Stimulated activated naive CD8-positive, alpha-beta T cell treated with anti-CD3 and anti-CD28 coated beads, Interleukin-15, Interleukin-2, amounts not matched to agents 100 U/mL and 50 U/mL, for 24 hours (primary cell): ENCODE measurements at regions not wholly inside any gene's neighbourhood (a gene's known extent, or its start where the extent isn't known, plus 50 kb on each side); places are given as distances from the start of the nearest gene placed in this dataset.

Source experiments
- ATAC-seq: fragments of 150-1000 bp; cut with Tn5 transposase; one replicate; pipeline ENCODE4 v1.10.0; 2021
- DNase-seq: peaks from one replicate; pipeline ENCODE4 v3.0.0; 2021

DNA sequence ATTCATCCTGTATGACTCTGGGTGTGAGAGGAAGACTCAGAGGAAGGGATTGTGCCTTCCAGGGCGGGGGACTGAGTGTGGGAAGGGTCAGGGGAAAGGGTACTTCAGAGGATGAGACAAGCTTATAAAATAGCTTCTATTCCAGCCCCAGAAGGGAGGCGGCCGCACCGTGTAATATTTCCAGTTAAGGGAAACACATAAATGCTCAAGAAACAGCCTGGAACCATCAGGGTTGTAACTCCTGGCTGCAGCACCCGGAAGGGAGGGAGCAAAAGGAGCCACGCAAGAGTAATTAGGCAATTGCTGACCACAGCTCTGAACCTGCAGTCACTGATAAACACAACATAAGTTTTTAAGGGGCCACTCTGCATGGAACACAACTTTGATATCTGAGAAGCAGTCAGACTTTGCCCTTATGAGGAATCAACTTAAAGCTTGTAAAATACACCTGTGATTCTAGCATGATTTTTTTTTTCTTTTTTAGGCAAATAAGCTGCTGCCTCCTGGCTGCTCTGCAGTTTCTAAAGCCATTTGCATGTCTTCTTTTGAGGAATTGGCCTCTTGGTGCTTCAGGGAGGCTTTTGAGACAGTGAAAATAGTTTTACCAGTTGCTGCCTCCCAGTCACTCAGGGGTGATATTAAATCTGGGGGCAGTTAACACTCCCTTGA, 382.7 kb downstream of the ENC1 start:
- ATAC-seq: no peak
- DNase-seq: no peak

DNA sequence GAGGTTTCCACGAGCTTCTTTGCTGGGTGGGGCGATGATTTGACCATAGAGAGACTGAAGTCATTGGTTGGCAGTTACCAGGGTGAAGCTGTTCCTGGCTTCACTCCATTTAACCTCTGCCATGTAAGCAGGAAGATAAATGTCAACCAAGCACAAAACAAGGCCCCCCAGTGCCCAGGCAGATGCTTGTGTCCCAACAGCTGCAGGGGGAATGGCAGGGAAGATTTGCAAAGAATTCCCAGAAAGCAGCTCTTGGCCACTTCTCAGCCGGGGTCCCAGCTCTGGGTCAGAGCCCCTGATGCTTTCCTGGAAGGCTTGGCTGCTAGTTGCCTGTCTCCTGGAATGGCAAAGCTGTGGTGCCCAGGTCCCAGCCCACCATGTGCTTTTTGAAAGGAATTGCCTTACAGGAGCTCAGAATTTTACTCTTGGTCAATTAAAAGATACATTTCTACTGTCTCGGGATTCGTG, 383.4 kb downstream of the ENC1 start:
- ATAC-seq (no peak), DNase-seq (no peak)

DNA sequence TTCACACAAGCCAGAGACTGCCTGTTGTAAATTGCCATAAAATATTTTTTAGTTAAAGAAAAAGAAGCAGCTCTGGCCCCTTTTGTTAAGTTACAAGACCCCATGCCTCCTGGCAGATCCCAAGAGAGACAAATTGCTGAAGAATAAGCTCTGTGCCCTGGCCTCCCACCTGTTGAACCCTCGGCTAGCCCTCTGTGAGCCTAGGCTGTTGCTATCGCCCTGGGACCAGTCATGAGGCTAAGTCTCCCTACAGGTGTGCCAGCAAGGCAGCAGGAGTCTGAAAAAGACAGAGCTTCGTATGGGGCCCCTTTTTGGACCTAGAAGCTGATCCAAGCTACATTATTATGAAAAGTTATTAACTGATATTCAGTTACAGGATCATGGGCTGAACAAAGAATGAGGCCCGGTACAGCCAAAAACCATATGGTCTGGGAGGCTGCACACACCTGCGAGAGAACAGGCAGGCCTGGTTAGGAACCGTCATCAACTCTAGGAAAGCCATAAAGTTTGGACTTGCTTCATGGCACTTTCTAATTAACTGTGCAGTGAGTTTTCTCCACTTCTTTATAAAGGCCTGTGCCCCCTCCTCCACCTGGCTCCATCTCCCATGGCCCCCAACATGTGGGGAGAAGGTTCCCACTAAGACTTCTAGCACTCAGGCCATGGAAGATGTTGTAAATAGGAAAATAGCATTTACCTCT, 384.7 kb downstream of the ENC1 start:
- no peak for ATAC-seq

DNA sequence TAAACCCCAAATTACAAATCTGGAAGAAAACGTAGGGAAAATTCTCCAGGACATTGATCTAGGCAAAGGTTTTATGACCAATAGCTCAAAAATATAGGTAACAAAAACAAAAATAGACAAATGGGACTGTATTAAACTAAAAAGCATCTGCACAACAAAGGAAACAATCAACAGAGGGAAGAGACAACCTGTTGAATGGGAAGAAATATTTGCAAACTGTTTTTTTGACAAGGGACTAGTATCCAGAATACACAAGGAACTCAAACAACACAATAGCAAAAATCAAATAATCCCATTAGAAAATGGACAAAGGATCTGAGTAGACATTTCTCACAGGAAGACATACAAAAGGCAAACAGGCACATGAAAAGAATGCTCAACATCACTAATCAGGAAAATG, 386.3 kb downstream of the ENC1 start:
- DNase-seq: no peak
- no peak for ATAC-seq

More for the DNA sequence above, 384.7 kb downstream of the ENC1 start:
- no peak for DNase-seq

DNA sequence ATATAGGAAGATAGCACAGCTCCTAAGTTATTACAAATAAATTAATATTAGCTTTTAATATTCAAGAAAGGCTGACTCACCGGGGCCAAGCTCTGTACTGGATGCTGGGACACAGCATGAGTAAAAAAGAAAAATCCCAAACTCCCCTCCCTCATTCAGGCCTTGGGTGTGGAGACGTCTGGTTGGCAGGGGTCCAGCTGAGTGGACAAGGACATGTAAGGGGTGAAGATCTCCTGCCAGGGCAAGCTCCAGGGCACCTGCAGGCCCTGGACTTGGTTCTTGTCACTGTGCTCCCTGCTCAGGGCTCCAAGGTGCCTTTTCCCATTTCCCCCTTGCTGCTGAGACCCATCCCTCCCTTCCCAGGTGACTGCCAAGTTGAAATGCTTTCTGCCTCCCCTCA, 388.5 kb downstream of the ENC1 start:
- ATAC-seq (no peak), DNase-seq (no peak)

DNA sequence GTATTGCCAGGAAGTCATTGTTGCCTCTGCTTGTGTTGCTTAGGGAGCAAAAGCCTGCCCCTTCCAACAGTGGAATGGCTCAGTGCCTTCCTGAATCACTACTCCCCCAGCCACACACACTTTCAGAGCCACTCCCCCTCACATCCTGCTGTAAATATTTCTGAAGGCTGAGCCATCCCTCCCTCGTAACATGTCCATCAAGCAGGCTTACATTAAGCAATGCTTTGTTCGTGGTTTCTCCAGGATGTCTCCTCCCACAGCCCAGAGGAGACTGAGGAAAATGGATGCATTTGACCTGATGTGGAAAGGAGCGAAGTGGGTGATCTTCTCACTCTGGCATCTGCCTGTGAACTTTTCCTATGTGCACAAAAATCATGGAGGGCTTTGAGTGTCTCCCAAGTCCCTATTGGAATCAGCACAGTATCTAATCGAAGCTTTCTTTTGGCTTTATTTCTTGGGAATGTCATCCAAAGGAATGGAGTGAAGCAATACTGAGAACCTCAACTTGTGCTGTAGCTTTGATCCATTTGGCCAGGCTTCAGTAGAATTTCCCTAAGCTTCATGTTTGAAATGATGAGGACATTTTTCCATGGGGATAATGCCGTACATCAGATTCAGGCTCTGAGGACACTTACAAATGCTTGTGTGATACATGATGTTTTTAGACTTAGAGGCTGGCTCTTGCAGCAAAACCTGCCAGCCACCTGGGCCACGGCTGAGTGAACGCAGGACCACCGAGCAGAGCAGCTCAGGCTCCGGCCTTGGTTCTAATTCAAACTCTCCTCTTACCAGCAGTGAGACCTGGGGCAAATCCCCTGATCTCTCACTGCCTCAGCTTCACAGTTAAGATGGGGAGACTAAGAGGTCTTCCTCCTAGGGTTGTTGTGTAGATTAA, 389.1 kb downstream of the ENC1 start:
- ATAC-seq: no peak
- DNase-seq: no peak

DNA sequence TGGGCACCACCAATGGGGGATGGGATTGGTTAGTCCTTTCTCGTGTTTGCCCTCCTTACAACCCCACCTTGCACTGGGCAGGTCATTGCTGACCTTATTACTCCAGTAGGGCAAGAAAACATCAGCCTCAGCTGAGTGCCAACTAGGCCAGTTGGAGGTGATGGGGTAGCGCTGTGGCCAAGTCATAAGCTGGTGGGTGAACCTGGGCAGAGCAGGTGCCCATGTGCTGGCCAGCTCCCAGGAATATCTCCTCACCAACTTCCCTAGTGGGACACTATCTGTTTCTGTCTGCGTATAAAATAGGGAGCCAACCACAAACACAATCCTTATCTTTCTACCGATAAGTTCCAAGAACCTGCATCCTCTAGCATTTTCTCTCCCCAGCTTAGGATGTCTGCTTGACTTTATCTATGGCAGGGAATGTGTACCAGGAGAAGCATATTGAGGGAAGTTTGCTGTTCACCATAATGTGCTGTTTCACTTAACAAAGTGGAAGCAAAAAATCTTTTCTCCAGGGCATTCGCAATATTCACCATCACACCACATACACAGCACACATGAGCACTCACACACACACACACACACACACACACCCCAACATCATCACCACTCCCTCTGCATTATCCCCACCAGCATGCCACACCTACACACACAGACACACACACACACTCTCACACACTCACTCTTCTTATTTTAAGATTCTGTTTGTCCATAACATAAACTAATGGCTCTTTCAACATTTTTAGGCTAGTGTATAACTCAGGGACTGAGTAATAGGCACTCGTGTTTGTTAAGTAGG, 390.0 kb downstream of the ENC1 start:
- ATAC-seq (no peak), DNase-seq (no peak)

DNA sequence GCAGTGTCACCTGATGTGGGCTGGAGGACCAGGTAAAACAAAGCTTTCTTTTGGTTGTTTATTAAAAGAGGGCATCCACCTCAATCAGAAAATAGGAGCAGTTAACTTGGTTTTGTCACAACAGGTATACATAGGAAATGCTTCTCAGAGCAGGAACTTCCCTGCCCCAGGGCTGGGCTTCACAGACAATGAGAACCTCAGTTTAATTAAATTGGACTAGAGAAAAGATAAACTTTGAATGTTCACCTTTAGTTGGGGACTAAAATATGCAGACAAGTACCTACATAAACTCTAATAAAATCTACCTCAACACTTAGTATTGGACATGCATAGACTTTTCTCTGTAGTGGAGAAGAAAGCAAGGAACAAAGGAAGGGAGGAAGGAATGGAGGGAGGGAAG, 392.0 kb downstream of the ENC1 start:
- no peak for ATAC-seq
- no peak for DNase-seq

DNA sequence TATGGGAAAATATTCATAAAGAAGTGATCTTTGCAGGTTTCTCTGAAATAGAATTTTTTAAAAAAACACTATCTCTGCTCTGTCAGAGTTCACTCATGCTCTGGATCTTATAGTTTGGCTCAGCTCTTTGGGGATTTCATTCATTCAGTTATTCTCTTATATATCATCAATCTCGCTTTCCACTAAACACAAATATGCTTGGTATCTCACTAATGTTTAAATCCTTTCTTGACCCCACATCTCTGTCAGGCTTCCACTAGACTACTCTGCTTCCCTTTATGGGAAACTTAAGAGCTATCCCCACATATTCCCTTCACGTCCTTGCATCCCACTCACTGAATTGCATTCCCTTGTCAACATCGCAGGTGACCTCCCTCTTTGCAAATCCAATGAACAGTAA, 396.1 kb downstream of the ENC1 start:
- no peak for DNase-seq

DNA sequence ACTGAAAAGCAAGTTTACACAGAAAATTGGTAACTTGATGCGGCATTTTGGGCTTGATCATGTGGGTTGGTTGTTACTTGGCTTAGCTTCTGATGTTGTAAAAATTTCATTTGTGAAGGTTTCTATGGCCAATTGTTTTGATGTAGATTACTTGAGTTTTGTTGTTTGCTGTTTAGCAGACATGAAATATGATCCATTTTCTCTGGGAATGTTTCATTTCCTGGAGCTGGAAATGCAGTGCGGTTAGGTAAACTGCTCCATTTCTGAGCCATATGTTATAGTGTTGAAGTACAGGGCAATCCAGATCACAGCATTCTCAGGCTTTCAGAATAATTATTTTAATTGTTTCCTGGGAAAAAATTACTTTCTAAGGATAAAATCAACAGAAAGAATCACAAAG, 396.9 kb downstream of the ENC1 start:
- DNase-seq: no peak
- no peak for ATAC-seq

More for the DNA sequence above, 396.1 kb downstream of the ENC1 start:
- no peak for ATAC-seq

DNA sequence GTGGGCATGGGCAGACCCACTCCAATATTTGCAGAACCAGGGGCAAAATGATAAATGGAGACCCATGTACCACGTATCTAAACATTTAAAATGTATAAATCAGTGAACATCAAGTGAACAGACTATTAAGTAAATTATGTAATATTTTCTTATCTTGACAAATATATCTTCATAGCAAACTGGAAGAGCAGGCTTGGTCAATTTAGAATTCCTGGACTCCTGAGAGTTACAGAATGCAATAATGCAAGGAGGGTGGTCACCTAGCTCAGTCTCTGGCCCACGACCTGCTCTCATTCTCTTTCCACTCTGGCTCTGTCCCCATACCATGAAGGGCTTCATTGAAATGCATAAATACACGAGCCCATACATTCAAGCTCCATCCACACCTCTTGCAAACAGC, 398.0 kb downstream of the ENC1 start:
- DNase-seq: no peak
- no peak for ATAC-seq

DNA sequence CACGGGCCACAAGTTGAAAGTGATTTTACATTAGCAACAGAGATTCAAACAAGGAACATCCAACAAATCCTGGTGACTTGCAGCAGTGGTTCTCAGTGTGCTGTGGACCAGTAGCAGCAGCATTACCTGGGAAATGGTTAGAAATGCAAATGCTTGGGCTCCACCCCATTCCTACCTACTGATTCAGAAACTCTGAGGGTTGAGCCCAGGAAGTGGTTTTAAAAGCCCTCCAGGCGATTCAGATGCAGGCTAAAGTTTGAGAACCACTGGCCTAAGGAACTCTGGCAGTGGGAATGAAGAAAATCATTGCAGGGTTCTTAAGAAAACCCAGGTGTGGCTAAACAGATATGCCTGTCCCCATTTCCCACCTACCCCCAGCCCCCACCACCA, 398.8 kb downstream of the ENC1 start:
- ATAC-seq (no peak), DNase-seq (no peak)

DNA sequence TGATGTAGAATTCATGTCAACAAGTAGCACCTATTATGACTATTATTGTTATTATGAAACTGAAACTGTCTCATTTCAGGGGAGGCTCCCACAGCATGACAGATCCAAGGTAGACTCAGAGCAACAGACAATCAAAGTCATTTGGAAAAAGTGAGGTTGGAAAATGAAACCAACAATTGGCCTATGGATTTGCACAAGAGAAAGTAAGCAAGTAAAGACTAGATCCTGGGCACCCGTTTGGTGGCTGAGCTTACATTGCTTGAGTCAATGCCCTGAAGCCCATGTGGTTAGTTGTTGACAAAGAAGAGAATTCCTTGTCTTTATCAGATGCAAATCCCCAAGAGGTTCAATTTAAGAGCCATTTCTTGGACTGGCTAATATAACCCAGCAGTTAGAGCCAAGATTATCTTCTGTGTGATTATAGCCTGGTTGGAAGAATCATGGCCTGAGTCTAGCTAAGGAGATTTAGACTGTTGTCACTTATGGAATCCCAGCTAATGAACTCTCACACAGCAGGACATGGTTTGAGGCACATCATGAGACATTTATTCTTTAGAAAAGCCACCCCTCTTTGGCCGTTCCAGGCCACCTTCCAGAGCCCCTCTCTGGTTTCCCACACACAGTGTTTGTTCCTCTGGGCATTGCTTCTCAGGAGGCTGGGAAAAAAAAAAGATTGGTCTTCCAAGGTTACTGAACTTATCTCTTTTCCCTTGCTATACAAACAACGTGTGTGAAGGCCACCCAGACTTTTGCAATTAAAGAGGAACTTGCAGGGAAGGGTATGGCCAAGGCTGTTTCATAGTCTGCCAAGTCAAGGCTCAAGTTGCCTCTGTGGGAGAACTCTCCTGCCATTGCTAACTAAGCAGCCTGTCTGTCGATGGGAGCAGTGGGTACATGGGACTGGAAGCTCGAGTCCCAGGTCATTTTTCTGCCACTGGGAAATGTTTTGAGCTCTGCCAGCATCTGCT, 399.5 kb downstream of the ENC1 start:
- peak; percentile 43 for ATAC-seq
- DNase-seq: no peak

DNA sequence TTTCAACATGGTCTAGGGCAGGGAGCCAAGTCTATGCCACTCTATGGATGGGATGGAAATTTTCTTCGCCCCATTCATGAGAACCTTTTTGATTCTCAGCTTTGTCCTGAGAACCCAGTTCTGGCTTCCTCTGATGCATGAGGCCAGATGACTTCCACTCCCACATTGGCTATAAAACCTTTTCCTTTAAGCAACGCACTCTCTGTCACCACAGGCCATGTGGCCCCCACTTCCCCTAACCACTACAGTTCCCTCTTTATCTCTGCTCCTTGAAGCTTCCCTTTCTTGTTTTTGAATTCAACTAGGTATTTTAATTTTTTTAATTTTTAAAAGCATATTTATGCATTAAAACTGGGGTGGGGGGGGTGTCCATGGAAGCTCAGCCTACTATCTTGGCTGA, 401.3 kb downstream of the ENC1 start:
- no peak for ATAC-seq
- no peak for DNase-seq

DNA sequence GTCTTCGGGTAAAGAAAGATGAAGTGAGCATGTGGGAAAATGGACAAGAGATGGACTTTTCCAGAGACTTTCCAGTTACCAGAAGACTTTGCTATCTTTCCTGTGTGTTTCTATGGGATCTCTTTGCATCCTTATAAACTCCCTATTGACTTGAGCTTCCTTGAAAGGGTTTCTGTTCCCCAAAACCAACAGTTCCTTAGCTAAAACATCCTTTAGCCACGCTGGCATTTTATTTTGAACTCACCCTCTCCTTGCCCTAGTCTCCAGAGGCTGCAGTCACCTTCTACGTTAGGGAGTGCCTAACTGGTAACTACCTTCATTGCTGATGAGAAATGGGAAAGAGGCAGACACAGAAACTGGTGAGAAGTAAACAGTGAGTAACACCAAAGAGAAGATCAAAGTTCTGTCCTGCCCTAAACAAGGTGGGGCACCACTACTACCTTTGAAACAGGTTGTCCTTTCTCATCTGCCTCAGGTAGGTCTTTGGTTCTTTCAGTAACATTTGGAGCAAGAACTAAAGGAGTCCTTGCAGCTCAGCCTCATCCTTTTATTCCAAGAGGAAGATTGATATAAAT, 402.9 kb downstream of the ENC1 start:
- DNase-seq (no peak), ATAC-seq (no peak)

DNA sequence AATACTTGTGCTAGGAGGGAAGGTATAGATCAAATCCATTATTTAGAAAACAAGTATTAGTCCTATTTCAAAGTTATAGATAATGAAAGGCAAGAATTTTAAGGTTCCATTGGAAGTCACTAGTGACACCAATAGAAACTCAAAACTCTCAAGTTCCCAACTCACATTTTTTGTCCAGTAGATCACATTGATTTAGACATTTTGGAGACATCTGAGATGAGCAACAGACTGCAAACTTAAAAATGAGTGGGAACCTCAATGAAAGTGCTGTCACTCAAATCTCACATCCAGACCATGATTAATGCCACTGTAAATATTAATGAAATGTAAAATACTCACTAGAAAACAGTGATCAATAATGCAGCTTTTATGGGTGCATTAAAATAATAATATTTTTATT, 405.0 kb downstream of the ENC1 start:
- ATAC-seq (no peak), DNase-seq (no peak)

DNA sequence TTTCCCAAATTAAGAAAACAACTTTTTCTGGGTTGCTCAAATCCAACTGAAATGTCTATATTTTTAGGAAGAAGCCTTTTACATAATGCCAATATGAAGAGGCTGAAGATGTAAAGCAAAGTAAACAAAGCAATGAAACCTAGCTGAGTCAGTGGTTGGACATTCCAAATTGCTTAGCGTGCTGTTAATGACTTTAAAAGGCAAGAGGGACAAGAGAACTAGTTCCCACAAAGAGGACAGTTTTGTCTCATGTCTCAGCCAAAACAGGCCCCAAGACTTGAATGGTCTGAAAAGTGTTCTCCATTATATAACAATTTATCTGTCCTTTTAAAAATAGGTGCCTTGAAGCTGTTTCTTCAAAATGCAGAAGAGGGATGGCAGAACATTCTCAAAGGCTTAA, 407.0 kb downstream of the ENC1 start:
- DNase-seq (no peak), ATAC-seq (no peak)

DNA sequence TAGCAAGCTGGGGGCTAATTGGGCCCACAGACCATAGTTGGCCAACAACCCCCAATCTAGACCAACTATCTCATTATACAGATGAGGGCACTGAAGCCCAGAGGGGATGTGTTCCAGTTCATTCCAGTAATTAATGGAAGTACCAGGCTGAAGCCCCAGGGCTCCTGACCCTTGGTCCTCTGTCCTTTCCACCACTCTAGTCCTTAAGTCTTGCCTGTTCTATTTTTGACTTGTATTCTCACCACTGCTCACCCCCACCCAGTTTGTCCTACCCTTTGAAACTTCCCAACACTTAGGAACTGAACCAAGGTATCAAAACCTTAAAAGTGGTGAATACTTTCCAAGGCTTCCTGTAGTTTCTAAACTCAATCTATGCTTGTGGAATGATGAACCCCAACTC, 407.4 kb downstream of the ENC1 start:
- DNase-seq (no peak), ATAC-seq (no peak)

DNA sequence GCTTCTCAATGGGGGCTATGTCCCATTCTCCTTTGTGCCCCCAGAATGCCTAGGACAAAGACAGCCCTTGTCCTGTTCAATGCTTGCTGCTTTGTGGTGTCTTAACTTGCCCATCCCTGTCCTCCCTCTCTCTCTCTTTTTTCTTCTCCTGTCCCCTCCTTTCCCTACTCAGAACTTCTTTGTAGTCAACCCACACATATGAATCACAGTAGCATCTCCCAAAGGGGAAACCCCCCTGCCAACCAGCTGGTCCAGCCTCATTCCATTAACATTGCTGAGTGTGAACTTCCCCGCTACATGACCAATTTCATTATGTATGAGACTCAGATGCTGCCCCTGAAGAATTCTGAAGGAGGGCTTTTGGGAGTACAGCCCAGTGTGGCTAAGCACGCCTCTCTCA, 408.3 kb downstream of the ENC1 start:
- DNase-seq: peak; percentile 5
- ATAC-seq: peak; percentile 59

DNA sequence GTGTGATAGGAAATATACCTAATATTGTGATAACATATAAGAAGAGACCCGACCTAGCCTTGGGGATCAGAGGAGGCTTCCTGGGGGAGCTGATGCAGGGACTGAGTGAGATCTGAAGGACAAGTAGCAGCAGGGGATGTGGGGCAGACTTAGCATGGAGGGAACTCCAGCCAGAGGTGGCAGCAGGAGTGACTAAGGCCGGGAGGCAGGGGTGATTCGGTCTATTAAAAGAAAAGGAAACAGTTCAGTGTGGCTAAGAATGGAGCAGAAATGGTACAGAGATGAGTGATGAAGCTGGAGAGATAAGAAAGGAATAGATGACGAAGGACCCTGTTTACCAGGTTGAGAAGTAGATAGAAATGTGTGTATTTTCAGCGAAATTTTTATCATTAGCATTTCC, 408.8 kb downstream of the ENC1 start:
- ATAC-seq (no peak), DNase-seq (no peak)
